Mucosa of stomach (tissue), 1 donor: ENCODE measurements at regions not wholly inside any gene's neighbourhood (a gene's known extent, or its start where the extent isn't known, plus 50 kb on each side); places are given as distances from the start of the nearest gene placed in this dataset.

Experiments used
- H3K27me3 ChIP-seq: one replicate; pipeline ENCODE4 v1.7.0; 2013; ENCODE audit warnings: mild to moderate bottlenecking, low read length; ENCODE audit not compliant: control insufficient read depth, insufficient read depth
- H3K36me3 ChIP-seq: one replicate; pipeline ENCODE4 v1.7.0; 2013; ENCODE audit warnings: low read length; ENCODE audit not compliant: control insufficient read depth, insufficient read depth
- H3K4me1 ChIP-seq: one replicate; pipeline ENCODE4 v1.7.0; 2013; ENCODE audit warnings: mild to moderate bottlenecking, low read length; ENCODE audit not compliant: control insufficient read depth, insufficient read depth
- H3K4me3 ChIP-seq: one replicate; pipeline ENCODE4 v1.7.0; 2013; ENCODE audit warnings: low read length
- H3K9ac ChIP-seq: one replicate; pipeline ENCODE4 v1.7.0; 2013; ENCODE audit warnings: mild to moderate bottlenecking, low read length, moderate library complexity
- H3K9me3 ChIP-seq: one replicate; pipeline ENCODE4 v1.7.0; 2013; ENCODE audit warnings: mild to moderate bottlenecking, low read length, moderate library complexity; ENCODE audit not compliant: control insufficient read depth
- donor health status: Pancreatic carcinoma.

DNA sequence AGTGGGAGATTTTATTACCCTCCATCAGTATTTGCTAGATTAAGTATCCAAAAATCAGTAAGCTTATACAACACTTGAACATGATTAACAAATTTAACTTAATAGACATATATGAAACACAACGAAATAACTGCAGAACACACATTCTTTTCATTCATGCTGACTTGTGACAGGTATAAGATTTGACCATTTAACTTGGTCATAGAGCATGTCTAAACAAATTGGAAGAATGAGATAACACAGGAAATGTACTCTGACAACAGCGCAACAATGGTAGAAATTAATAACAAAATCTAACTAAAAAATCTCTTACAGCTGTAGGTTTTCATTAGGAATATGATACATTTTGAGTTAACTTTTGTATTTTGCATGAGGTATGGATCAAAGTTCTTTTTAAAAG, 62.4 kb upstream of the TTLL7 start:
- Histone ChIP-seq H3K27me3 (no peaks in the 10 kb centered on the region), H3K4me1 (no peaks in the 10 kb centered on the region), H3K9ac (no peak overlapping the region), H3K36me3 (no peaks in the 10 kb centered on the region), H3K4me3 (no peak overlapping the region), H3K9me3 (no peaks in the 10 kb centered on the region)

DNA sequence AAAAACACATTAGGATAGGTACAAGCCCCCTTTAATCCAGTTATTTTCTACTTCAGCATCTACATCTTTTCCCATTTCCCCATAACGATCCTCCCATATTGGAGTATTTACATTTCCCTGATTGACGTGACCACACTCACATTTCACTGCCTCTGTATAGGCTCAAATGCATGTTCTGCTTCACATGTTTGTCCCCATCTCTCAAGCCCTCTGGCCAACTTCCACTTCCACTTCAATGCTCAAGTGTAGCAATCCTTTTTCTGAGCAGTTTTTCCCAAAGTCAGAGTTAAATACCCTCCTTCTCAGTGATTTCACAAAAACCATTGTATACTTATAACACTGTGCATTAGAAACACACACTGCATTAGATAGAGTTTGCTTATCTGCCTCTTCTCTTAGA, 61.8 kb upstream of the TTLL7 start:
- Histone ChIP-seq H3K4me3 (no peak overlapping the region), H3K9me3 (no peaks in the 10 kb centered on the region), H3K9ac (no peak overlapping the region), H3K27me3 (no peaks in the 10 kb centered on the region), H3K36me3 (no peaks in the 10 kb centered on the region), H3K4me1 (no peaks in the 10 kb centered on the region)

DNA sequence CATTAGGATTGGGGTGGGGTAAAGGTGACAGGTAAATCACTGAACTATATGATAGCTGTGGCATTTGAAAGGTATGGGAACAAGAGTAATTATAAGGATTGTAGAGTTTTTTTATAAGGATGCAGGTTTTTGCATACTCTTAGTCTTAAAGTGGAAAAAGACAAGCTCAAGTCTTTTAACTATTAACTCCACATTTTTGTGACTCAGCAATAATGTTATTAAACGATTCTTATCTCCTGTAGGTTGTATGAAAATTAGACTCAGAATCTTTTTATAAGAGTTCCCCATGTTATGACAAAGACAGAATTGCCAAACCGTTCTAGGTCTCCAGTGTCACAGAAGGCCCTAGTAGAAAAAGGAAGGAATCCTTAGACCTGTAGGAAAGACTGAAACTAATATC, 49.9 kb upstream of the TTLL7 start:
- H3K9ac ChIP-seq: no peak overlapping the region
- H3K36me3 ChIP-seq: no peaks in the 10 kb centered on the region
- no peaks in the 10 kb centered on the region for H3K27me3 ChIP-seq
- no peak overlapping the region for H3K4me3 ChIP-seq
- no peaks in the 10 kb centered on the region for H3K9me3 ChIP-seq
- H3K4me1 ChIP-seq: no peaks in the 10 kb centered on the region
